Neural crest cell (in vitro differentiated cells): ENCODE measurements at regions not wholly inside any gene's neighbourhood (a gene's known extent, or its start where the extent isn't known, plus 50 kb on each side); places are given as distances from the start of the nearest gene placed in this dataset.
"Not testable (repeated sequence)": the region's sequence is repeated elsewhere in the genome, so short reads cannot be mapped to it uniquely, and the experiment has no call there.

Experiments
- DNase-seq: peaks from one replicate; pipeline ENCODE4 v3.0.0; 2021; ENCODE audit warnings: low read depth, mixed read lengths, low spot score
- H3K27ac Mint-ChIP-seq: one replicate; pipeline ENCODE4 v1.8.0; 2021; ENCODE audit warnings: mild to moderate bottlenecking, mixed read lengths; ENCODE audit not compliant: unreplicated experiment
- H3K27me3 Mint-ChIP-seq: 2 replicates; pipeline ENCODE4 v1.8.0; 2021; ENCODE audit warnings: low read depth, mild to moderate bottlenecking, mixed read lengths
- H3K36me3 Mint-ChIP-seq: 2 replicates; pipeline ENCODE4 v1.8.0; 2021; ENCODE audit warnings: low read depth, mild to moderate bottlenecking, mixed read lengths
- H3K4me1 Mint-ChIP-seq: 2 replicates; pipeline ENCODE4 v1.8.0; 2021; ENCODE audit warnings: mixed read lengths
- H3K4me3 Mint-ChIP-seq: one replicate; pipeline ENCODE4 v1.8.0; 2021; ENCODE audit warnings: mild to moderate bottlenecking, mixed read lengths
- H3K9me3 Mint-ChIP-seq: 2 replicates; pipeline ENCODE4 v1.8.0; 2021; ENCODE audit warnings: mixed read lengths
- CTCF ChIP-seq: fragments of 200-600 bp; sonication (generic); conservative IDR thresholded peaks from 2 replicates; pipeline ENCODE4 v1.5.0; 2021; ENCODE audit warnings: antibody characterized with exemption, mild to moderate bottlenecking

DNA sequence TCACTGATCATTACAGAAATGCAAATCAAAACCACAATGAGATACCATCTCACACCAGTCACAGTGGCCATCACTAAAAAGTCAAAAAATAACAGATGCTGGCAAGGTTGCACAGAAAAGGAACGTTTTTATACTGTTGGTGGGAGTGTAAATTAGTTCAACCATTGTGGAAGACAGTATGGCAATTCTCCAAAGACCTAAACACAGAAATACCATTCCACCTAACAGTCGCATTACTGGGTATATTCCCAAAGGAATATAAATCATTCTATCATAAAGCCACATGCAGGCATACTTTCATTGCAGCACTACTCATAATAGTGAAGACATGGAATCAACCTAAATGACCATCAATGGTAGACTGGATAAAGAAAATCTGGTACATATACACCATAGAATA, 83.2 kb upstream of the ARID5B start:
- H3K4me1 Mint-ChIP-seq = peaks cover 14% of the 10 kb centered on the region
- not testable (repeated sequence) for H3K27ac Mint-ChIP-seq, H3K27me3 Mint-ChIP-seq, H3K36me3 Mint-ChIP-seq, H3K4me3 Mint-ChIP-seq, DNase-seq, H3K9me3 Mint-ChIP-seq

GRCh38 chr10:61819208-61819607, 82.3 kb upstream of the ARID5B start:
- Mint-ChIP-seq H3K9me3 (no peaks in the 10 kb centered on the region), H3K36me3 (no peaks in the 10 kb centered on the region), H3K4me3 (no peak overlapping the region), H3K27ac (no peak overlapping the region), H3K4me1 (peaks cover 14% of the 10 kb centered on the region), H3K27me3 (no peaks in the 10 kb centered on the region)
- no peak for DNase-seq
- no peak for TF ChIP-seq CTCF

GRCh38 chr10:61821153-61821552, 80.3 kb upstream of the ARID5B start:
- no peak for DNase-seq
- H3K4me3 Mint-ChIP-seq = no peak overlapping the region
- H3K4me1 Mint-ChIP-seq = peaks cover 14% of the 10 kb centered on the region
- no peaks in the 10 kb centered on the region for H3K36me3 Mint-ChIP-seq
- H3K27ac Mint-ChIP-seq = peak overlapping the region; percentile 15
- TF ChIP-seq CTCF = no peak
- no peaks in the 10 kb centered on the region for H3K27me3 Mint-ChIP-seq
- no peaks in the 10 kb centered on the region for H3K9me3 Mint-ChIP-seq

- no peaks in the 10 kb centered on the region for H3K27me3 Mint-ChIP-seq
- TF ChIP-seq CTCF = no peak
- H3K4me3 Mint-ChIP-seq = no peak overlapping the region
- H3K4me1 Mint-ChIP-seq = peaks cover 14% of the 10 kb centered on the region
- no peak for DNase-seq
- H3K27ac Mint-ChIP-seq = no peak overlapping the region
- no peaks in the 10 kb centered on the region for H3K9me3 Mint-ChIP-seq
- H3K36me3 Mint-ChIP-seq = no peaks in the 10 kb centered on the region
Observed at GRCh38 chr10:61821693-61822092, 79.8 kb upstream of the ARID5B start.

DNA sequence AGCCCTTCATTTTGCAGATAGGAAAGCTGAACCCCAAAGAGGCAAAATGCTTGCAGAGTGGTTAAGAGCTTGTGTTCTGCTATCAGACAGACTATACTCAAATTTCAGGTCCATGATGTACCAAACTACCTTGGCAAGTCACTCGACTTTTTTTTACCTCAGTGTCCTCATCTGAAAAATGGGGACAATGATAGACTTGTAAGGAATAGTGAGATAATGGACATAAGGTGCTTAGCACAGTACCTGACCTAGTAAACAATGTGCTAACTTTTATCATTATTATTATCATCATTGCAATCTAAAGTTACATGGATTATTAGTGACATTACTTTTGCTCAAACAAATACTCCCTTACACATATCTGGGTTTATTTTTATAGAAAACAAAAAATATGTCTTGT, 79.4 kb upstream of the ARID5B start:
- Mint-ChIP-seq H3K27ac (no peak overlapping the region), H3K27me3 (no peaks in the 10 kb centered on the region)

DNA sequence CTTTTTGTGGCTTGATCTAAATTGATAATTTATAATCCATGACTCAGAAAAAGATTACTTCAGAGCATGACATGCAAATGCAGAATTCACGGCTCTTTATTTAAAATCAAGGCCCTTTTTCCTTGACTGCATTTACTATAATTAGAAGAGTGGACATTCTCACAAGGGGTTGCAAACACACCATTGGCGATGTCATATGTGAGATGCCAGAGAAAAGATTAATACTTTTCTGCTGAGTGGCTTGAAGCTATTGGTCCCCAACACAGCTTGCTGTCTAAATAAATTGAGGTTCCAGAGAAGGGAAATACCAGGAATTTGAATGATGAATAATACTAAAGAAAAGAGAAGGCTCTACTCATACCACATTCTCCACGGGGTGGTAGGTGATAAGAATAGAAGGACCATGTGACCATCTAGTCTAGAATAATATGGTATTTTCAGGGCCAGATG, 78.7 kb upstream of the ARID5B start:
- H3K4me1 Mint-ChIP-seq = peaks cover 14% of the 10 kb centered on the region

More for the DNA sequence above, 79.4 kb upstream of the ARID5B start:
- Mint-ChIP-seq H3K4me3 (no peak overlapping the region), H3K9me3 (no peaks in the 10 kb centered on the region), H3K4me1 (peaks cover 14% of the 10 kb centered on the region), H3K36me3 (no peaks in the 10 kb centered on the region)
- DNase-seq = no peak
- TF ChIP-seq CTCF = no peak

More for the DNA sequence above, 78.7 kb upstream of the ARID5B start:
- H3K4me3 Mint-ChIP-seq = no peak overlapping the region
- H3K36me3 Mint-ChIP-seq = no peaks in the 10 kb centered on the region
- no peaks in the 10 kb centered on the region for H3K27me3 Mint-ChIP-seq
- no peak overlapping the region for H3K27ac Mint-ChIP-seq
- no peak for TF ChIP-seq CTCF
- no peak for DNase-seq
- H3K9me3 Mint-ChIP-seq = peaks cover 2% of the 10 kb centered on the region
